T-helper 2 cell treated with Interferon-gamma antibody and Interleukin-4, amounts not matched to agents 5 μg/mL and 100 μg/mL, for 36 hours (primary cell): ENCODE measurements at regions not wholly inside any gene's neighbourhood (a gene's known extent, or its start where the extent isn't known, plus 50 kb on each side); places are given as distances from the start of the nearest gene placed in this dataset.

Experiments
- DNase-seq: peaks from one replicate; pipeline ENCODE4 v3.0.0; 2021; ENCODE audit warnings: low spot score
- H3K27ac Mint-ChIP-seq: one replicate; pipeline ENCODE4 v1.8.0; 2021; ENCODE audit warnings: mild to moderate bottlenecking, mixed read lengths
- H3K27me3 Mint-ChIP-seq: one replicate; pipeline ENCODE4 v1.8.0; 2021; ENCODE audit warnings: low read depth, mixed read lengths
- H3K36me3 Mint-ChIP-seq: one replicate; pipeline ENCODE4 v1.8.0; 2021; ENCODE audit warnings: low read depth, mixed read lengths
- H3K4me1 Mint-ChIP-seq: one replicate; pipeline ENCODE4 v1.8.0; 2021; ENCODE audit warnings: low read depth, mixed read lengths
- H3K4me3 Mint-ChIP-seq: one replicate; pipeline ENCODE4 v1.8.0; 2022; ENCODE audit warnings: mild to moderate bottlenecking, moderate library complexity, mixed read lengths
- H3K9me3 Mint-ChIP-seq: one replicate; pipeline ENCODE4 v1.8.0; 2021; ENCODE audit warnings: mixed read lengths

DNA sequence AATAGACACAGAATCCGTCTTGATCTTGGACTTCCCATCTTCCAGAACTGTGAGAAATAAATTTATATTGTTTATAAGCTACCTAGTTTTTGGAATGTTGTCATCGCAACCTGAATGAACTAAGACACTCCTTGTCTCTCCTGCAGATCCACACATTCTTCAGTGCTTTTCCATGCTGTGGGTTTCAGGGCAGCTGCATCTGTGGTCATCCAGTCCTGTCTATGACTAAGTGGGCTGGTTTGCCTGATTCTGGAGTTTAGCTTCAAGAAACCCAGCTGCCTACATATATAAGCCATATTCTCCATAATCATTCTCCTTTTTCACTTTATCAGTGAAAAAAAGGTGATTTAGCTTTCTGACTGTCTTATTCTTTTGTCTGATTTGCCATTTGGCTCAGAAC is 170.3 kb upstream of the KIT start:
- Mint-ChIP-seq H3K27ac (no peak overlapping the region), H3K36me3 (no peaks in the 10 kb centered on the region), H3K4me3 (no peak overlapping the region), H3K27me3 (no peaks in the 10 kb centered on the region), H3K4me1 (no peaks in the 10 kb centered on the region), H3K9me3 (no peaks in the 10 kb centered on the region)
- DNase-seq: no peak

DNA sequence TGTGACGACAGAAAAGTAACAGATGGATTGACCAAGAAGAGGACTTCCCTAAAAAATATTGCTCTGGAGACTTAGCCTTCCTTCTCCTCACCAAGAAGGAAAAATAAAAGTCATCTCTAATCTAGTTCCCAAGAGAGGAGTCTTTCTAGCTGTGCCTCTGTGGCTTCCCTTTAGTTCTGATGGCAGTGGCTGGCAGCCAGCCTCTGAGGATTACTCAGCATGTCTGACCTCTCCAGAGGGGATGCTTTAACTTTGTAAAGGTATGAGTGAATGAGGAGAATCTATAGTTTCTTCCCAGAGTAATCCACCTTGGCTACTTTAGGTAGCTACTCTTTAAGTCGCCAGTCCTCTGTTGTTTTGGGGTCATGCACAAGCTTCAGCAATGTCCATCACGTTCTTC is 163.9 kb upstream of the KIT start:
- no peak overlapping the region for H3K4me3 Mint-ChIP-seq
- H3K4me1 Mint-ChIP-seq: no peaks in the 10 kb centered on the region
- no peak overlapping the region for H3K27ac Mint-ChIP-seq
- no peak for DNase-seq
- no peaks in the 10 kb centered on the region for H3K36me3 Mint-ChIP-seq
- no peaks in the 10 kb centered on the region for H3K27me3 Mint-ChIP-seq
- no peaks in the 10 kb centered on the region for H3K9me3 Mint-ChIP-seq

DNA sequence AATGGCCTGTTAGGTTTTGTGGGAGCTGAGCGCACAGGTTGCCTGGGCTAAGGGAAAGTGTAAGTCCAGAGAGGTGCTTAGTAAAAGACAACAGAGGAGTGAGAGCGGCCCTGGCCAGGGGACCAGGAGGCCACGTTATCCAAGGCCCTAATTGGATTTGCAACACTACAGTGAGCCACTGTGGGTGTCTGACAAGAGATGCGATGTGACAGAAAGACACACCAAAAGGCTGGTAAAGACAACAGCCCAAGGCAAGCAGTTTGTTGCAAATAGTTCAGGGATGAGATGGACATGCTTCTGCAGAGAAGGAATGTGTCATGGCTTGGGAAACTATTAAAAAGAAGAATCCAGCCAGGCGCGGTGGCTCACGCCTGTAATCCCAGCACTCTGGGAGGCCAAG is 162.7 kb upstream of the KIT start:
- no peaks in the 10 kb centered on the region for H3K4me1 Mint-ChIP-seq
- no peak for DNase-seq
- H3K27me3 Mint-ChIP-seq: peaks cover 2% of the 10 kb centered on the region
- H3K4me3 Mint-ChIP-seq: no peak overlapping the region
- no peaks in the 10 kb centered on the region for H3K36me3 Mint-ChIP-seq
- no peaks in the 10 kb centered on the region for H3K9me3 Mint-ChIP-seq
- no peak overlapping the region for H3K27ac Mint-ChIP-seq

DNA sequence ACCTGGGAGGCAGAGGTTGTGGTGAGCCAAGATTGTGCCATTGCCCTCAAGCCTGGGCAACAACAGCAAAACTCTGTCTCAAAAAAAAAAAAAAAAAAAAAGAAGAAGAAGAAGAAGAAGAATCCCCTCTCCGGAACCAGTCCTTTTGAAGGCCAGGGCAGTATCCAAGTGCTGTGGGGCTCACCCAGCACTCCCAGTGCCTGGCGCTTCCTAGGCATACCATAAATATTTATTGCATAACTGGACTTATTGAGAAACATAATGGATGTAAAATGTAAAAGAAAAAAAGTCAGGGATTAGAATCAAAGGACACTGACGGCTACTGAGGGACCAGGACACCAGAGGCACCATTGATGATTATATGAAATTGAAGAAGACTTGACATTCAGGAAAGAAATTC is 162.1 kb upstream of the KIT start:
- no peak for DNase-seq
- H3K4me3 Mint-ChIP-seq: no peak overlapping the region
- no peak overlapping the region for H3K27ac Mint-ChIP-seq
- H3K36me3 Mint-ChIP-seq: no peaks in the 10 kb centered on the region
- peaks cover 2% of the 10 kb centered on the region for H3K27me3 Mint-ChIP-seq
- H3K4me1 Mint-ChIP-seq: no peaks in the 10 kb centered on the region
- H3K9me3 Mint-ChIP-seq: no peaks in the 10 kb centered on the region

DNA sequence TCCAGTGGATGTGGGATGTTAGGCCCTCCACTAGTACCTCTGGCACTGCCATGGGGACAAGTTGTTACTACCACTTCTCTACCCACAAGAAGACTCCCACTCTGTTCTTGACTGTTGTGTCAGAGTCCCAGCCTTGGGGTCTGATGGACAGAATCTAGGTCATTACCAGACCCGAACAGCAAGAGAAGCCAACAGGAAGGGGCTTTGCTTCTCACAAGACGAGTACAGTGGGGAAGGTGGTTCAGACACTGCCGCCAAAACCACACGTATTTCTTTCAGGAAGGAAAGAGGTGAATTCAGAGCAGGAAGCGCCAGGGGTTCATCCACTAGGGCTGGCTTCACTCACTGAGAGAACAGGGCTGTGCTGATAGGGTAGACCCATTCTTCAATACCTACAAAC is 161.3 kb upstream of the KIT start:
- Mint-ChIP-seq H3K9me3 (no peaks in the 10 kb centered on the region), H3K4me1 (no peaks in the 10 kb centered on the region), H3K27ac (no peak overlapping the region), H3K36me3 (no peaks in the 10 kb centered on the region), H3K27me3 (peaks cover 2% of the 10 kb centered on the region), H3K4me3 (no peak overlapping the region)
- DNase-seq: no peak

DNA sequence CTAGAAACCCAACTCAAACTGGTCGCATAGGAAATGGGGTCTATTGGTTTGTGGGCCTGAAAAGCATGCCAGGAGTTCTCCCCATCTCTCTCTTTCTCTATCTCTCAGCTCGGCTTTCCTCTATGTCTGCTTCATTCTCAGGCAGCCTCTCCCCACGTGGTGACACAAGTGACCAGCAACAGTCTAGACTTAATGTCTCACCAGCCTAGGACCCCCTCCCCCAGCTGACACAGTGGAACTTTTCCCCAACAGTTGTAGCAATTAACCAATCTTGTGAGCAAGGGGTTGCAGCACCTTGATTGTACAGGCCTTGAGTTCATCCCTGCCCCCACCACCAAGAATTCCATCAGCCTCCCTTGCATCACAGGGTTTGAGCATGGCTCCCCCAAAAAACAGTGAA is 159.8 kb upstream of the KIT start:
- H3K27me3 Mint-ChIP-seq: peaks cover 2% of the 10 kb centered on the region
- no peaks in the 10 kb centered on the region for H3K4me1 Mint-ChIP-seq
- no peak overlapping the region for H3K27ac Mint-ChIP-seq
- H3K9me3 Mint-ChIP-seq: no peaks in the 10 kb centered on the region
- no peak overlapping the region for H3K4me3 Mint-ChIP-seq
- no peaks in the 10 kb centered on the region for H3K36me3 Mint-ChIP-seq
- DNase-seq: no peak

DNA sequence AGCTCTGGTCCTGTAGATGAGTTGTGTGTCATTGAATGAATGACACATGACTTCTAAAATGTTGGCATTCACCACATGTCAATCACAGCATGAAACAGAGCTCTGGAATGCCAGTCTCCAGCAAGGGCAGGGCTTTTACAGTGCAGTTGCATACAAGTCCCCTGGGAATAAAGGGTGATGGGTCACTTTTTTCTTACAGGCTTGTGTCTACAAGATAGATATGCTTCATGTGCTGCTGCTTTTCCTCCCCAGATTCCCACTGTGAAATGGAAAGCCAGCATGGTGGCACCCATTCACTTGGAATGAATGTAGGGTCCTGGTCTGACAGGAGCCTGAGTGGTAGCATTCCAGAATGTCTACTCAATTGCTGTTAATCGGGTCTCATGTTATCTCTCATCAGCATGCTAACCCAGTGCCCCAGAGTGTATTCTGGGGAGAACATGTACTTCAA is 159.1 kb upstream of the KIT start:
- Mint-ChIP-seq H3K36me3 (no peaks in the 10 kb centered on the region), H3K27me3 (peaks cover 2% of the 10 kb centered on the region), H3K4me3 (no peak overlapping the region), H3K27ac (no peak overlapping the region), H3K4me1 (no peaks in the 10 kb centered on the region), H3K9me3 (no peaks in the 10 kb centered on the region)
- no peak for DNase-seq

DNA sequence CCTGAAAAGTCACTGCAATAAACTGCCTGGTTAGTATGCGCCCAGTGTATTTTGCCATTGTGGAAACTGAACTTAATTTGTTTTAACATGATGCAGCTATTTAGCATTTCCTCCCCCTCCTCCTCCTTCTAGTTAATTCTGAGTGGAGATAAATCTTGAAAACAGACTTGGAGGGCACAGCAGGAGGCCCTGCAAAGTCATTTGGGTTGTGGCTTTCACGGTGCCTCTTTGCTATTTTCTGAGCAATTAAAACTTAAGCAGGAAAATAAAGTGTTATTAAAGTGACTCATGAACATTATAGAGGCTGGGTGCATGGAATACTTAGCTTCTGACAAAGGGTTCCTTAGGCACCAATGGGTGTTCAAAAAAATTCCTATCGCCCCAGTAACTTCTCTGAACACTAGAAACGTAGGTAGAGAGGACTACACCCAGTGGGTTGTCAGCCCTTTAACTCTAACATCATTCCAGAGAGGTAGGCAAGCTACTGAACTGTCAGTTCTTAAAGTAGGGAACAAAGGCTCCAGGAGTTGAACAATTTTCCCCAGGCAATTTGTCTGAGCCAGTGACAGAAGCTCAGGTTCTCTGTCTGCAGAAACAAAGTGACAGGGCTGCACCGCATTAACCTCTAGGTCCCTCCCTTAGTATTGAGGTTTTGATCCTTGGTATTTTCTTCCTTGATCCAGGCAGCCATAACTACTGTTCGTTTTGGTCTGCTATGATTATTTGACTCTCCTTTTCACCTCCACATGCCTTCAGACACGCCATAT is 158.3 kb upstream of the KIT start:
- H3K9me3 Mint-ChIP-seq: no peaks in the 10 kb centered on the region
- no peak overlapping the region for H3K4me3 Mint-ChIP-seq
- no peak for DNase-seq
- peaks cover 2% of the 10 kb centered on the region for H3K27me3 Mint-ChIP-seq
- H3K4me1 Mint-ChIP-seq: no peaks in the 10 kb centered on the region
- H3K27ac Mint-ChIP-seq: no peak overlapping the region
- H3K36me3 Mint-ChIP-seq: no peaks in the 10 kb centered on the region

DNA sequence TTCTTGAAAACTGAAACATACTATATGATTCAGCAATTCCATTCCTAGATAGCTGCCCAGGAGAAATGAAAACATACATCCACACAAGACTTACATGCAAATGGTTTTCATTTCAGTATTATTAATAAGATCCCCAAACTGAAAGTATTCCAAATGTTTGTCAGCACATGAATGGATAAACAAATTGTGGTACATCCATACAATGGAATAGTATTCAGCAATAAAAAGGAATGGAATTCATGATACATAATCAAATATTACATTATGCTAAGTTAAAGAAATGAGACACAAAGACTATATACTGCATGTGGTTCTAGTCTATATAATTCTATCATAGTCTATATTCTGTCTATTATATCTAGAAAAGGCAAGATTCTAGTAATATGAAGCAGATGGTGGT is 152.4 kb upstream of the KIT start:
- no peak for DNase-seq
- H3K36me3 Mint-ChIP-seq: no peaks in the 10 kb centered on the region
- H3K27ac Mint-ChIP-seq: no peak overlapping the region
- H3K27me3 Mint-ChIP-seq: no peaks in the 10 kb centered on the region
- H3K4me3 Mint-ChIP-seq: no peak overlapping the region
- no peaks in the 10 kb centered on the region for H3K4me1 Mint-ChIP-seq
- no peaks in the 10 kb centered on the region for H3K9me3 Mint-ChIP-seq

DNA sequence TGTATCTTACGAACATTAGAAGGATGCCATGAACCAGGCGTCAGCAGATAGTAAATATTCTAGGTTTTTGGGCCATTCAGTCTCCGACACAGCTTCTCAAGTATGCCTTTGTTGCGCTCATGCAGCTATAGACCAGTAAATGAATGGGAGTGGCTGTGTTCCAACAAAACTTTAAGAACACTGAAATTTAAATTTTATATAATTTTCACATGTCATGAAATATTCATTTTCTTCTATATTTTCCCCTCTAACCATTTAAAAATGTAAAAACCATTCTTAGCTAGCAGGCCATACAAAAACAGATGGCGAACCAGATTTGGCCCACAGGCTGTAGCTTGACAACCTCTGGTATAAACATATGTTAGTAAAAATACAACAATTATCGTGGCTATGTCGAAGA is 151.8 kb upstream of the KIT start:
- Mint-ChIP-seq H3K27ac (no peak overlapping the region), H3K9me3 (no peaks in the 10 kb centered on the region), H3K4me1 (no peaks in the 10 kb centered on the region), H3K36me3 (no peaks in the 10 kb centered on the region), H3K4me3 (no peak overlapping the region), H3K27me3 (no peaks in the 10 kb centered on the region)
- DNase-seq: no peak

DNA sequence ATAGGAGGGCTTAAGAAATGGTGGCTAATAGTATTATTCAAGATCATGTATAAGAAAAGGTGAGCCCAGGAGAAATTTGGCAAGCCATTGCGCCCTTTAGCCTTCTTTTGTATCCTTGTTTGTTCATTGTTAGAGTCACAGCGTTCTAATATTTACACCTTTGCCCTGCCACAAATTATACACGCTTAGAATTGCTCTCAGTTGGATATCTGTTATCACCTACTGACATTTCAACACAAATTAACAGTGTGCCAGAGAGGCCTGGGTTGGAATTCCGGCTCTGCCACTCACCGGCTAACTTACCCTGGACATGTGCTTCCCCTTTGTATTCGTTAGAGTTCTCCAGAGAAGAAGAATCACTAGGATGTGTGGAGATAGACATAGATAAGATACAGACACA is 148.7 kb upstream of the KIT start:
- no peaks in the 10 kb centered on the region for H3K9me3 Mint-ChIP-seq
- no peaks in the 10 kb centered on the region for H3K4me1 Mint-ChIP-seq
- no peak for DNase-seq
- no peaks in the 10 kb centered on the region for H3K27me3 Mint-ChIP-seq
- no peak overlapping the region for H3K4me3 Mint-ChIP-seq
- no peak overlapping the region for H3K27ac Mint-ChIP-seq
- no peaks in the 10 kb centered on the region for H3K36me3 Mint-ChIP-seq

DNA sequence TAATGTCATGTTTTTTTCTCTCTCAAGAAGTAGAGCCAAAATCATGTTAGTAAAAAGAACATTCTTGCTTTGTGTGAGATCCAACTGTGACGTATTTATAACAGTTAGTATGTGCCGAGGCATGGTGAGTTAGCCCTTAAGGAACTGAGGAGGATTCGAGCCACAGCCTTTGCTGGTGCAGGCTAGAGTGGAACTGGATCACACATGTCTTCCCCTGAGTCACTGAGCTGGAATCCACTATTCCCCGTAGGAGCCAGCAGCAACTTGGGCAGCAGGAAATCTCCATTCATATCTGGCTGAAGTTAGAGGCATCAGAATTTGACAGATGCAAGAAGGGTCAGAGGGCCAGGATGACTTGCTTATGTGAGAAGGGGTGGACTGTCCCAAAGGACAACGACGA is 144.6 kb upstream of the KIT start:
- Mint-ChIP-seq H3K36me3 (no peaks in the 10 kb centered on the region), H3K27me3 (no peaks in the 10 kb centered on the region), H3K9me3 (no peaks in the 10 kb centered on the region), H3K27ac (no peak overlapping the region), H3K4me1 (no peaks in the 10 kb centered on the region), H3K4me3 (no peak overlapping the region)
- DNase-seq: no peak

DNA sequence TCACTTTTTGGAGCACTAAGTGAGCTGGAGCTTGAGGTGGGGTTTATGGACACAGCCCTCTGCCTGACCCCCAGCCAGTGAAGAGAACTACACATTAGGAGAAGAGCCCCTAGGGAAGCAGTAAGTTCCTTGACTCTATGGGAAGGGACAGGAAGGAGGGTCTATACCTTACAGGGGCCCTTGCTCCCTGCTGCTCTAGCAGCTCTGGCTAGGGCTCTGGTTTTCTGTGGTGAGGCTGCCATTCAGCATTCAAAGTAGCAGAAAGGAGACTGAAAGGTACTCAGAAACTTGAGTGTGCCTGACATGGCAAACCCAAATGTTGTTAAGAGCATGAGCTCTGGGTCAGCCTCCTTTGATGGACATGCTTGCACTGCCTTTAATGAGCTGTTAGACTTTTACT is 144.0 kb upstream of the KIT start:
- Mint-ChIP-seq H3K9me3 (no peaks in the 10 kb centered on the region), H3K36me3 (no peaks in the 10 kb centered on the region), H3K4me3 (no peak overlapping the region), H3K27me3 (no peaks in the 10 kb centered on the region), H3K4me1 (no peaks in the 10 kb centered on the region), H3K27ac (no peak overlapping the region)
- DNase-seq: no peak

DNA sequence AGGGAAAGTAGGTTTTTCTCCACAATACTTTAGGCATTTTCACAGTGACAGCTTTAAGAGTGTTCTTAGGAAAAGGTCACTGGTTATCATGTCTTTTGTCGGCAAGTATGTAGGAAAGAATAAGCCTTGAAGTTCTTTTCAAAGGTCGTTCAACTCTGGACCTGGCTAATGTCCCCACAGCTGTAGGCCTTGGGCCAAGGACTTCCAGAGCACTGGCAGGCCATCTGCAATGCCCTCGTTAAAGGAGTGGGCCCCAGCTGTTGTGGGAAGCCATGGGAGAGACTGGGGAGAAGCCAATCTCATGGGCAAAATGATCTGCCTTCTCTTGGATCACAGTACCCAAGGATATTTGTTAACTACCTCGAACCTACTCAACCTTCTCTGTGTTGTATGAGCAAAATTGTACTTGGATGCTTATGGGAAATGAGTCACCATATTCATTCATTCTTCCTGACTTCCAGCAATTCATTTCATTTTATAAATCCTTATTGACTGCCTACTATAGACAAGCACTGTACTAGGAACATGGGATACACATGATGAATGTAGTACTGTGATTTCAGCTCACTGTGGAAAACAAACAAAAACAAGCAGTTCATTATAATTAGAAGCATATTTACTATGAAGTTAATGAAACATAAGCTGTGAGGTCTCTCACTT is 141.1 kb upstream of the KIT start:
- H3K27ac Mint-ChIP-seq: no peak overlapping the region
- H3K27me3 Mint-ChIP-seq: no peaks in the 10 kb centered on the region
- no peak overlapping the region for H3K4me3 Mint-ChIP-seq

More for the DNA sequence above, 141.1 kb upstream of the KIT start:
- Mint-ChIP-seq H3K9me3 (no peaks in the 10 kb centered on the region), H3K36me3 (no peaks in the 10 kb centered on the region), H3K4me1 (no peaks in the 10 kb centered on the region)
- DNase-seq: no peak
